EL (cell line): ENCODE measurements at regions not wholly inside any gene's neighbourhood (a gene's known extent, or its start where the extent isn't known, plus 50 kb on each side); places are given as distances from the start of the nearest gene placed in this dataset.

ENCODE experiments used
- DNase-seq: peaks from one replicate; pipeline ENCODE4 v3.0.0-alpha.2; 2016

- DNase-seq: no peak
These were observed 136.6 kb downstream of the RNF152 start for GRCh38 chr18:61756244-61756643.

- DNase-seq: no peak
These were observed 137.3 kb downstream of the RNF152 start for GRCh38 chr18:61755555-61755954.

GRCh38 chr18:61754039-61754583 lies 138.7 kb downstream of the RNF152 start:
- DNase-seq: no peak

GRCh38 chr18:61753373-61753772 lies 139.4 kb downstream of the RNF152 start:
- no peak for DNase-seq

- DNase-seq: no peak
These were observed 139.8 kb downstream of the RNF152 start for GRCh38 chr18:61752973-61753372.

GRCh38 chr18:61750840-61751668 lies 141.8 kb downstream of the RNF152 start:
- no peak for DNase-seq

GRCh38 chr18:61749546-61749945 lies 143.3 kb downstream of the RNF152 start:
- no peak for DNase-seq

GRCh38 chr18:61749031-61749430 lies 143.8 kb downstream of the RNF152 start:
- no peak for DNase-seq

GRCh38 chr18:61748004-61748403 lies 144.8 kb downstream of the RNF152 start:
- DNase-seq: no peak

GRCh38 chr18:61743775-61744531 lies 148.9 kb downstream of the RNF152 start:
- no peak for DNase-seq

- DNase-seq: no peak
These were observed 150.0 kb downstream of the RNF152 start for GRCh38 chr18:61742565-61743429.

GRCh38 chr18:61741881-61742454 lies 150.8 kb downstream of the RNF152 start:
- DNase-seq: no peak

GRCh38 chr18:61738488-61738887 lies 154.3 kb downstream of the RNF152 start:
- DNase-seq: peak; percentile 37

GRCh38 chr18:61738042-61738441 lies 154.8 kb downstream of the RNF152 start:
- DNase-seq: no peak

GRCh38 chr18:61736133-61736532 lies 156.7 kb downstream of the RNF152 start:
- DNase-seq: no peak

- no peak for DNase-seq
These were observed 157.2 kb downstream of the RNF152 start for GRCh38 chr18:61735564-61736102.

GRCh38 chr18:61734396-61734795 lies 158.4 kb downstream of the RNF152 start:
- no peak for DNase-seq

GRCh38 chr18:61732854-61733253 lies 160.0 kb downstream of the RNF152 start:
- no peak for DNase-seq

- DNase-seq: no peak
These were observed 161.0 kb downstream of the RNF152 start for GRCh38 chr18:61731693-61732376.

- DNase-seq: no peak
These were observed 161.6 kb downstream of the RNF152 start for GRCh38 chr18:61731178-61731577.

GRCh38 chr18:61729322-61729721 lies 163.5 kb downstream of the RNF152 start:
- DNase-seq: no peak
